H9 (cell line): ENCODE measurements at regions not wholly inside any gene's neighbourhood (a gene's known extent, or its start where the extent isn't known, plus 50 kb on each side); places are given as distances from the start of the nearest gene placed in this dataset.
A peak's percentile ranks its signal among the peaks of the same experiment; 100 is the strongest.
"Not testable (repeated sequence)": the region's sequence is repeated elsewhere in the genome, so short reads cannot be mapped to it uniquely, and the experiment has no call there.

Experiments used
- DNase-seq: peaks from one replicate; pipeline ENCODE4 v3.0.0-alpha.2; 2017
- H2AFZ ChIP-seq: one replicate; pipeline ENCODE4 v1.6.1; 2013; ENCODE audit warnings: mild to moderate bottlenecking, low read length, control low read depth, moderate library complexity
- H2AK5ac ChIP-seq: 2 replicates; pipeline ENCODE4 v1.6.1; 2013; ENCODE audit warnings: low read length, control low read depth, mixed read lengths; ENCODE audit not compliant: insufficient read length
- H2BK120ac ChIP-seq: one replicate; pipeline ENCODE4 v1.6.1; 2013; ENCODE audit warnings: low read depth, mild to moderate bottlenecking, low read length, control low read depth, inconsistent platforms; ENCODE audit not compliant: poor library complexity, severe bottlenecking
- H2BK12ac ChIP-seq: 2 replicates; pipeline ENCODE4 v1.6.1; 2013; ENCODE audit warnings: low read length, control low read depth, mixed read lengths, low read depth; ENCODE audit not compliant: insufficient read length
- H2BK15ac ChIP-seq: 2 replicates; pipeline ENCODE4 v1.6.1; 2013; ENCODE audit warnings: low read depth, low read length, control low read depth
- H2BK20ac ChIP-seq: one replicate; pipeline ENCODE4 v1.6.1; 2013; ENCODE audit warnings: low read depth, mild to moderate bottlenecking, low read length, control low read depth, inconsistent platforms; ENCODE audit not compliant: poor library complexity, severe bottlenecking
- H2BK5ac ChIP-seq: 2 replicates; pipeline ENCODE4 v1.6.1; 2013; ENCODE audit warnings: low read length, control low read depth, mixed read lengths; ENCODE audit not compliant: insufficient read length
- H3K14ac ChIP-seq: 2 replicates; pipeline ENCODE4 v1.6.1; 2013; ENCODE audit warnings: low read length, control low read depth; ENCODE audit not compliant: insufficient read depth
- H3K18ac ChIP-seq: 2 replicates; pipeline ENCODE4 v1.6.1; 2013; ENCODE audit warnings: low read depth, mild to moderate bottlenecking, mixed read lengths, low read length, control low read depth; ENCODE audit not compliant: insufficient read length
- H3K23ac ChIP-seq: 2 replicates; pipeline ENCODE4 v1.6.1; 2013; ENCODE audit warnings: low read length, control low read depth, mixed read lengths, low read depth; ENCODE audit not compliant: insufficient read length
- H3K23me2 ChIP-seq: 2 replicates; pipeline ENCODE4 v1.6.1; 2013; ENCODE audit warnings: low read depth, mild to moderate bottlenecking, mixed read lengths, low read length, control low read depth; ENCODE audit not compliant: insufficient read length, poor library complexity, severe bottlenecking
- H3K27ac ChIP-seq: 2 replicates; pipeline ENCODE4 v1.5.1; 2013; ENCODE audit warnings: low read length, control low read depth, mixed read lengths, low read depth; ENCODE audit not compliant: insufficient read length
- H3K27me3 ChIP-seq: 2 replicates; pipeline ENCODE4 v1.6.1; 2013; ENCODE audit warnings: low read length, control low read depth, inconsistent platforms; ENCODE audit not compliant: insufficient read depth
- H3K4ac ChIP-seq: 2 replicates; pipeline ENCODE4 v1.6.1; 2013; ENCODE audit warnings: low read depth, mild to moderate bottlenecking, control low read depth, inconsistent platforms, low read length, moderate library complexity
- H3K4me1 ChIP-seq: 2 replicates; pipeline ENCODE4 v1.6.1; 2013; ENCODE audit warnings: low read length, control low read depth, inconsistent platforms; ENCODE audit not compliant: insufficient read depth
- H3K4me2 ChIP-seq: 2 replicates; pipeline ENCODE4 v1.6.1; 2013; ENCODE audit warnings: low read length, control low read depth, mixed read lengths; ENCODE audit not compliant: insufficient read length, insufficient read depth
- H3K56ac ChIP-seq: 2 replicates; pipeline ENCODE4 v1.6.1; 2013; ENCODE audit warnings: low read depth, mild to moderate bottlenecking, mixed read lengths, low read length, control low read depth; ENCODE audit not compliant: insufficient read length
- H3K79me1 ChIP-seq: 2 replicates; pipeline ENCODE4 v1.6.1; 2013; ENCODE audit warnings: low read depth, mild to moderate bottlenecking, moderate library complexity, low read length, control low read depth, inconsistent platforms; ENCODE audit not compliant: insufficient read depth, poor library complexity, severe bottlenecking
- H3K79me2 ChIP-seq: 2 replicates; pipeline ENCODE4 v1.6.1; 2013; ENCODE audit warnings: low read length, control low read depth, inconsistent platforms; ENCODE audit not compliant: insufficient read depth
- H3K9ac ChIP-seq: 2 replicates; pipeline ENCODE4 v1.6.1; 2013; ENCODE audit warnings: low read length, control low read depth, mixed read lengths; ENCODE audit not compliant: insufficient read length; ENCODE audit errors: extremely low read depth
- H3K9me3 ChIP-seq: one replicate; pipeline ENCODE4 v1.6.1; 2013; ENCODE audit warnings: low read depth, low read length, inconsistent platforms; ENCODE audit not compliant: control insufficient read depth
- H3T11ph ChIP-seq: one replicate; pipeline ENCODE4 v1.6.1; 2013; ENCODE audit warnings: mild to moderate bottlenecking, low read length, control low read depth, inconsistent platforms
- H4K20me1 ChIP-seq: one replicate; pipeline ENCODE4 v1.6.1; 2013; ENCODE audit not compliant: control insufficient read depth, insufficient read length, insufficient read depth
- H4K5ac ChIP-seq: 2 replicates; pipeline ENCODE4 v1.6.1; 2013; ENCODE audit warnings: low read depth, mild to moderate bottlenecking, mixed read lengths, low read length, control low read depth; ENCODE audit not compliant: insufficient read length
- H4K8ac ChIP-seq: replicated peaks from 2 replicates; pipeline ENCODE4 v1.6.1; 2013; ENCODE audit warnings: low read length, control low read depth, mixed read lengths, low read depth; ENCODE audit not compliant: insufficient read length
- H4K91ac ChIP-seq: 2 replicates; pipeline ENCODE4 v1.6.1; 2013; ENCODE audit warnings: low read depth, mild to moderate bottlenecking, moderate library complexity, mixed read lengths, low read length, control low read depth; ENCODE audit not compliant: insufficient read length
- H3K27ac Mint-ChIP-seq, 3 experiments: 2 replicates in 2 of 3; 3 replicates in 1 of 3; pipeline ENCODE4 v1.8.0; 2020 to 2021; ENCODE audit warnings: mixed read lengths in 3 of 3, mild to moderate bottlenecking in 1 of 3, moderate library complexity in 1 of 3
- H3K27me3 Mint-ChIP-seq: 2 replicates; pipeline ENCODE4 v1.8.0; 2021; ENCODE audit warnings: low read depth, mild to moderate bottlenecking, moderate library complexity, mixed read lengths
- H3K36me3 Mint-ChIP-seq, 3 experiments: 2 replicates in 2 of 3; 3 replicates in 1 of 3; pipeline ENCODE4 v1.8.0; 2020 to 2021; ENCODE audit warnings: low read depth in 3 of 3, mixed read lengths in 3 of 3; ENCODE audit not compliant: insufficient read depth in 1 of 3
- H3K4me1 Mint-ChIP-seq, 2 experiments: 2 replicates each; pipeline ENCODE4 v1.8.0; 2020; ENCODE audit warnings: mixed read lengths in 2 of 2
- H3K4me3 Mint-ChIP-seq, 2 experiments: 2 replicates in 1 of 2; 3 replicates in 1 of 2; pipeline ENCODE4 v1.8.0; 2020 to 2021; ENCODE audit warnings: mild to moderate bottlenecking in 2 of 2, mixed read lengths in 2 of 2, moderate library complexity in 1 of 2
- H3K9me3 Mint-ChIP-seq, 2 experiments: 2 replicates in 1 of 2; 3 replicates in 1 of 2; pipeline ENCODE4 v1.8.0; 2020; ENCODE audit warnings: mild to moderate bottlenecking in 2 of 2, mixed read lengths in 2 of 2, moderate library complexity in 1 of 2
- CTCF ChIP-seq: fragments of 200-600 bp; sonication (generic); conservative IDR thresholded peaks from 3 replicates; pipeline ENCODE4 v1.8.0; 2021; ENCODE audit warnings: antibody characterized with exemption, mild to moderate bottlenecking
- WGBS: extraction: QIAGEN DNeasy Blood & Tissue Kit; methylation state at CpG from one replicate; pipeline ENCODE4 v1.1.7; 2013; ENCODE audit warnings: missing lambda C conversion rate, low lambda C conversion rate, mixed read lengths; ENCODE audit not compliant: insufficient read length; ENCODE audit errors: extremely low coverage; 5-methylcytosine and 5-hydroxymethylcytosine counted together

GRCh38 chr16:21534561-21534960, 64.8 kb upstream of the METTL9 start:
- not testable (repeated sequence) for DNase-seq

DNA sequence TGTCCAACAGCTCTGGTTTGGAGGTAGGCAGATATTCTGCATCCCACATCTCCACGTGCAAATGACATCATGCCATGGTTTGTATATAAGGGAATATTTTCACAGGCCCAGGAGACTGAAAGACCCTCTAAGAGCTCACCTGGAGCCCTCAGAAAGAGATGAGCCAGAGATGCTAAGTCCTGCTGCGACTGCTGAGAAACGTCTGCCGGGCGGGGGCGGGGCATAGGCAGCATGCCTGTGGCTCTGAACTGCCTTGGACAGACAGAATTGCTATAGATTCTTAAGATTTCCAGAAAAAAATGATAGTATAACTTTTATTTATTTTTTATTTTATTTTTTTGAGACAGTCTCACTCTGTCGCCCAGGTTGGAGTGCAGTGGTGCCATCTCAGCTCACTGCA, 64.2 kb upstream of the METTL9 start:
- H2BK12ac ChIP-seq, H3K27me3 ChIP-seq, H3K23ac ChIP-seq, H3K36me3 Mint-ChIP-seq, H3K79me2 ChIP-seq, H2BK120ac ChIP-seq, H3K9me3 ChIP-seq, H4K8ac ChIP-seq, H4K91ac ChIP-seq, H2AK5ac ChIP-seq, H3K4me2 ChIP-seq, H3K4me1 ChIP-seq, H3K4me1 Mint-ChIP-seq, H3K27ac ChIP-seq, H2BK5ac ChIP-seq, H3K23me2 ChIP-seq, H3K4me3 Mint-ChIP-seq, H3T11ph ChIP-seq, H4K20me1 ChIP-seq, H3K9me3 Mint-ChIP-seq, H2BK20ac ChIP-seq, H3K18ac ChIP-seq, H2AFZ ChIP-seq, H2BK15ac ChIP-seq, H3K27me3 Mint-ChIP-seq, H3K4ac ChIP-seq, H3K9ac ChIP-seq, H3K79me1 ChIP-seq, H3K56ac ChIP-seq, DNase-seq, H3K27ac Mint-ChIP-seq, H4K5ac ChIP-seq, H3K14ac ChIP-seq: not testable (repeated sequence)
- no CpG with 5 or more reads among the region's 7 CpGs for WGBS

More at GRCh38 chr16:21534561-21534960, 64.8 kb upstream of the METTL9 start:
- not testable (repeated sequence) for H3K56ac ChIP-seq, H4K5ac ChIP-seq, H2BK20ac ChIP-seq, H3K27ac Mint-ChIP-seq, H4K8ac ChIP-seq, H3K27me3 Mint-ChIP-seq, H3K23ac ChIP-seq, H3K4ac ChIP-seq, H3K18ac ChIP-seq, H4K91ac ChIP-seq, H2AFZ ChIP-seq, H3K4me1 ChIP-seq, H3K36me3 Mint-ChIP-seq, H2BK12ac ChIP-seq, H3K9ac ChIP-seq, H2BK15ac ChIP-seq, H3K14ac ChIP-seq, H3K23me2 ChIP-seq, H3K9me3 Mint-ChIP-seq, H3K4me1 Mint-ChIP-seq, H3K79me2 ChIP-seq, H3K79me1 ChIP-seq, H4K20me1 ChIP-seq, H2BK5ac ChIP-seq, H3K27ac ChIP-seq, H3K4me2 ChIP-seq, H2AK5ac ChIP-seq, H2BK120ac ChIP-seq, H3K4me3 Mint-ChIP-seq, H3K27me3 ChIP-seq, H3T11ph ChIP-seq, H3K9me3 ChIP-seq
- peak; percentile 76 for TF ChIP-seq CTCF
- WGBS, result no CpG with 5 or more reads among the region's 7 CpGs
